Activated naive CD4-positive, alpha-beta T cell treated with anti-CD3 and anti-CD28 coated beads, Interleukin-2, amount 50 U/mL, for 16 hours (primary cell): ENCODE measurements at regions not wholly inside any gene's neighbourhood (a gene's known extent, or its start where the extent isn't known, plus 50 kb on each side); places are given as distances from the start of the nearest gene placed in this dataset.

Experiments
- DNase-seq: peaks from one replicate; pipeline ENCODE4 v3.0.0-alpha.2; 2020

DNA sequence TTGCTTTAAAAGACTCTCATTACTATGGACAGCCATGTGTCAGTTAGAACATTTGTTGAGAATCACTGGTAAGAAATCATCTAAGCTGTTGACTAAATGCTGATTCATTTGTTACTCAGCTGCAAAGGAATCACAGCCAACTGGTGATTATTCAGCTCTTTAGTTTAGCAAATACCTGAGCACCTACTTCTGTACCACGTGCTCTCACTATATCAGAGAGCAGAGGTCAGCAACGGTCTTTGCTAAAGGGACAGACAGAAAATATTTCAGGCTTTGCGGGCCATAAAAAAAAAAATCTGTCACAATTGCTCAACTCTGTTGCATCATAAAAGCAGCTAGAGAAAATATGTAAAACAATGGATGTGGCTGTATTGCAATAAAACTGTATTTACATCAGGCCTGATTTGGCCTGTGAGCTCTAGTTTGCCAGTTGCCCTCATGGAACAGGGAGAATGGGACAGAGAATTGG is 377.6 kb downstream of the DNAH5 start:
- DNase-seq, result no peak

DNA sequence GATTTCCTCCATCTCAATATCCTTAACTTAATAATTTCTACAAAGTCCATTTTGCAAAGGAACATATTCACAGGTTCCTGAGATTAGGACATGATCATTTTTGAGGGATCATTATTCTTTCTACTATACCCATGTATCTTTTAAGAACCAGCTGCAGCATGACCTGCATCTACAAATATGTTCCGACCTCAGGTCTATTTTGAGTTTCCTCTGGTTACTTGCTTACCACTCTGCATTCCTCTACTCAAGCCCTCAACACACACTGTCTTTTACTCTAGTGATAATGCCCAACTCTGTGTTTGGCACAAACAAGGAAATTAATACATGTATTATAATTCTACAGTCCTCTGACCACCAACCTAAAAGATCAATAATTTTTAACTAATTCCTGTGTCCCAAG is 386.1 kb downstream of the DNAH5 start:
- no peak for DNase-seq

DNA sequence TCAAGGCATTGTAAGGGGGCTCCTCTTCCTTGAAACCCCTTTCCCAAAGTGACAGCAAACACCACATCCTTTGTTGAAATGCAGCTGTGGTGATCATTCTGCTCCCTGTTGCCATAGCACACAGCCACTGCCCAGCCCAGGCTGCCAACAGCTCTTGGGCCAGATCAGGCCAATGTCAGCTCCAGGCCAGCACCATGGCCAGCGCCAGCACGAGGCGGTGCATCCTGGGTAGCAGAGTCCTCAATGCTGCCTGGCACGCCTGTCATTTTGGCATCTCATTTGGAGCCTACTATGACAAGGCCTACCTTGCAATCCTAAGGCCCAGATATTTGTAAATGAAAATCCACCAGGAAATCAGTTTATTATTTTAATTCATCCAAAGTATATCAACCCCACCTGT is 390.6 kb downstream of the DNAH5 start:
- DNase-seq, result no peak

DNA sequence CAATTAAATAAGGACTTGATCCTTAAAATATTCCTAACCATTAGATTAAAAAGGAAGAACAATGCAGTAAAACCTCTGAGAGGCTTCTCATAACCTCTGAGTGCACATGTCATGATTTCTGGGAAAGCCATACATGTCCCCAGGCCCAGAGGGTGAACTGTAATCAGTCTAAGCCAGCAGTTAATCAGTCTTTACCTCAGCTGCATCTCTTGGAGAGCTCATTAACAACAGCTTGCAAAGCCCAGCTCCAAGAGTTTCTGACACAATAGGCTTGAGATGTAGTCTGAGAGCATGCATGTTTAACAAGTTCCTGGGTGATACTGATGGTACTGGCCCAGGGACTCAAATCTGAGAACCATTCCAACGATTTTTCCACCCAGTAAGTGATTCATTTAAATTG is 392.1 kb downstream of the DNAH5 start:
- no peak for DNase-seq

DNA sequence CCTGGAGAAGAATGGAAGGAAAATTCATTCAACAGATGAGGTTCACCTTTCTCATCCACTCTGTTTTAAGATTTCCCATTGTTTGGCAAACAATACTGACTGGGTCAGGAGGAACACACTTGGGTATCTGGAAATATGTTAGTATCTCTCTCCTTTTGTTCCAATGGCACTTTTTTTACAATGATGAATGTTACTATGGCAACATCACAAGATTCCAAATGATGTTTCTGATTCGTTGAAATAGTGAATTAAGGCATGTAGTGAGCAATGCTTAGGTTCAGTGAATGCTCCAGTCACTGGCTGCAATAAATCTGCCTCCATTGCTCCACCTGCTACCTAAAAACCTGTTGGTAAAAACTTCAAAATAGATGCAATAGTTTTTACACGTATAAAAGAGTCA is 392.8 kb downstream of the DNAH5 start:
- DNase-seq, result no peak

DNA sequence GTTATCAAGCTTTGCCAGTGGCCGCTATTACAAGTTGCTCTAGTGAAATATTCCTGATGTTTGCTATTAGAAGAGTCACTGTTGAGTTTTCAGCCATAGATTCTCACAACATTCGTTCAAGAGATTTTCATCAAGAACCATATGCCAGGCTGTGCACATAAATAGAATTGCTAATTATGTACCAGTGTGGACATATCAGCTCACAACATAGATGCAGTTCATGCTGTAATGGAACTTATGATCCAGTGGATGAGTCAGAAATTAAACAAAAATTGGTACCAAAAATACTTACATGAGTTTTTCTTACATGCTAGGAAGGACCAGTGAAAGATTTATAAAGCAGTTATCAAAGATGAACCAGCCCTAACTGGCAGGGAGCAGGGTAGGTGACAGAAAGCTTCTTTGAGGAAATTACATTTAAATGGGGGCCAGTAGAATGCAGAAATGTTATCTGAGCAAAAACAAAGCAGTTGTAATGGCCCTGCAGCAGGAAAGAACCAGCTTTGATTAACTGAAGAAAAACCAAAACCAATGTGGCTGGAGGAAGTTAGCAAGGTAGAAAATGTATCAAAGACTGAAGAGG is 404.2 kb downstream of the DNAH5 start:
- DNase-seq, result no peak

DNA sequence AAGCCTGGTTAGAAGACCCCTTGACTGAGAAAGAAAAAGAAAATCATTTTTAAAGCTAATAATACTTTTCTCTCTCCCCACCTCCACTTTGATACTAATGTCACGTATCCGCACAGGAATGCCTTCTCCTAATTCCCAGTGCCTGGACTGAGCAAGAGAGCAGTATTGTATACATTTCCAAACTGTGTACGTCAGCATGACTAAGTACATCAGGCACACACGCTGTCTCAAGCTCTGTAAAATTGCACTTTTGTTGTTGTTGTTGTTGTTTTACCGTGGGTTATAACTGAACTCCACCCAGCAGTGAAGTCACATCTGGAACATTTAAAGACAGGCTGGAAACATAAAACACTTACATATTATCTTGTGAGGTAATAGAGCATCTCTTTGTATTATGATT is 407.6 kb downstream of the DNAH5 start:
- DNase-seq, result no peak

DNA sequence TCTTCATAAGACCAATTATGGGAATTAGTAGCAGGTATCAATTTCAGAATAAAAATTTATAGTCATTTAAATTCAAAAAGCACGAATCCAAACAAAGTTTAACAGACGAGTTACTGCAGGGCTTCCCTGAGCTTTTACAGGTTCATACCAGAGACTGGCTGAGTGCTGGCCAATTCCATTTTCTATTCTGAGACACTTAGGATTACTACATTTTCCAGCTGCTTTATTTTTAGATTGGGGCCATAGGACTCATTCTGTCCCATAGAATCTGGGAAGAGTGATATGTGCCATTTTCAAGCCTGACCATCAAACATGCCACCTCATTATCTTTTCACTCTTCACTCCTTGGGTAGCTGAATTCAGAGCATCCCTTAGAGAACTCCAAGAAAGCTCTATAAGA is 410.7 kb downstream of the DNAH5 start:
- no peak for DNase-seq

DNA sequence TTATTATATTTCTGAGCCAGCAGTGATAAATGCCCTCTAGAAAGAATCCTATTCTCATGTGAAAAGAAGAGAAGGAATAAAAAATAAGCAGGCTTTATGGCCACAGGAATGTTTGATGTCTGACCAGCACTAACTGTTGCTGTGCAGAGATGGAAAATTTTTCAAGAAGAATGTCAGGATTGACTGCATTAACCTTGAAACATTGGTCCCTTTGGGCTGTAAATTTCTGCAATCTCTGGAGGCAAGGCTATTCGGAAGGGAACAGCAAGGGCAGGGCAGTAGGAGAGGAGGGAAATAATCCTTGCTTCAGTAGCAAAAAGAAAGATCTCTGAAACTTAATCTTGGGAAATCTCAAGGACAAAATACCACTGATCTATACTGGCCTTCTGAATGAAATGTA is 415.2 kb downstream of the DNAH5 start:
- no peak for DNase-seq

DNA sequence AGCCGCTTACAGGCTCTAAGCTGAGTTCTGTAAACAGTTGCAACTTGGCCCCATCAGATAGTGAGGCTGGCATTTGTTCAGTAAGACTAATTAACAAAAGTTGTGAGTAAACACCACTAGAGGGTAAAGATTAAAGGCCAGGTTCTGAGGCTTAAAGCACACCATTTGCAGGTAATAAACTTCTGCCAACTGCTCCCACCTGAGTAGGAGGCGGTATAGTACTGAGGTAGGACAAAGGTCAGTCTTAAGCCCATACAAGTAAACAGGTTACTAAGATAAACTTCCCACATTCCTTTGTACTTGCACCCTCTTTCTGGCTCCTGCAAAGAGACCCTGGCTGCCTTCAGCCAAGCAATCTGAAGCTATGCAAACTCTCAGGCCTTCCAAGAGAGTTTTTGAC is 419.6 kb downstream of the DNAH5 start:
- no peak for DNase-seq

DNA sequence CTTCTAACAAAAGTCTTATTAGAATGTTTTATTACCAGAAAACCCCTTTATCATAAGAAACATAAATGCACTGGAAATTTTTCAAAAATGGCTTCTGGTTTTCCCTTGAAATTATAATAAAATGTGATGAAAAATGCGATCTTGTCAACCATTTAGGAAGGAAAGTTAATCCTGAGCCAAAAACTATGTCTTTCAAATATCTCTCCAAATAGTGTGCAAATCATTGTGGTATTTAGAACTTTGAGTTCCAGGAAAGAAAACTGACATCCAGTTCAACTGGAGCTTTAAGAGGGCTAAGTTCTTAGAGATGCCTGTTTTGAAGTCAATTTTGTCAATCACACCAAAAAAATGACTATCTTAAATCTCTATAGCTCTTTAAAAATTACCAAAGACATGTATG is 425.4 kb downstream of the DNAH5 start:
- no peak for DNase-seq

DNA sequence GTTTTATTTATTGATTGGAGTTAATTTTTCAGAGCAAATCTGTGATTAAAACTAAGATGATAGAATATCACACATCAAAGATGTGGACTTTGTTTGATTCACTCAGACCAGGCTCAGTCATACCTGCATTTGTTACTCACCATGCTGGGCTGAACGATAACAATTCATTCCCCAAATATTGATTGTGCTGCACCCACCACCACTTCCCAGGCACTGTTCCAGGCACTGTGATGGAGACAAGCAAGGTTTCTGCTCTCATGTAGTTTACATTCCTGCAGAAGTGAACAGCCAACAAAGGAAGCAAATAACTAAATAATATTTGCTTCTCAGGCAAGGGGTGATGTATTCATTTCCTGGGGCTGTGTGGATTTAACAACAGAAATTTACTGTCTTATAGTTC is 428.3 kb downstream of the DNAH5 start:
- DNase-seq, result no peak

DNA sequence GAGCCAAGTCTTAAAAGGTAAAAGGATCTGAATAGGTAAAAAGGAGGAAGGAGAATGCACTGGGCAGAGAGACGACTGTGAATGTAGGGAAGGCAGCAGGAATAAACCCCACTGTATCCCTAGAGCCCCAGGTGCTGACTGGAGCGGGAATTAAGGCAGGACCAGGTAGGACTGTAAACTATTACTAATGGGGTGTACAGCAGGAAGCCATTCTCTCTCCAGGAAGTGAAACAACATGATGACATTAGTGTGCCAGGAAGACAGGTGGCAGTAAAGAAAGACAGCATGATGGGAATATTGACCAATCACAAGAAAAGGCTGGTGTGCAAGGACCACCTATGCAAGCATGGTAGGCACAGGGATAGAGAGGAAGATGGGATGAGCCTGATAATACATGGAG is 433.0 kb downstream of the DNAH5 start:
- no peak for DNase-seq

DNA sequence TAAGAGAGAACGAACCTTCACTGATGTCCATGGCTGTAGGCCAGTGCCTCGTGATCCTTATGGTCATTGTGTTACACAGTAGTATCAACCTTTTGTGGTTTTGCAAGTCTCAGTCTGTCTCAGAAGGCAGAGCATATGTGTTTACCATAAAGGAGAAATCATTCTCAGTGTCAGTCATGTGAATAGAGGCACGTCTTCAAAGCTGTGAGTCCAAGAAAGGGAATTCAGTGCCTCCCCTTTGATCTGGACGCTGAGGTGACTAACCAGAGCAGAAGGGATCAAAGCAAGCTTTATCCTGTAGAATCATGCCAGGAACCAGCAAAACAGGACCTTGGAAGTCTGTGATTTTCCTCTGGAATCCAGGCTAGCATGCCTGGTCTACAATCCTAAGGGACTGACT is 433.9 kb downstream of the DNAH5 start:
- no peak for DNase-seq

DNA sequence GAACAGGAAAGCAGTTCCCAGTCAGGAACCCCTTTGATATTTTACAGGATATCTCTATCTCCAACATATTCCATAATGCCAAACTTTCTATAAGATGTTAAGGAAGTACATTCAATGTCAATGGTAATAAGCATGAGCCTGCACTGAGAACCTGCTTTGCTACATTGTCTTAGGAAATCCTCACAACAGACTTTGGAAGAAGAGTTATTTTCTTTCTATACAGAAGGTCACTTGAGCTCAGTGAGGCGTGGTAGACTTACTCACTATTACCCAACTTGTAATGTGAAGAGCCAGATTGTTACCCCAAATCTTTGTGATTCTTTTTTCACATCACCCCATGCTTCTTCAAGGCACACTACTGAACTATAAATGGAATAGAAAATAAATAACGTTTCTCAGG is 435.9 kb downstream of the DNAH5 start:
- no peak for DNase-seq

DNA sequence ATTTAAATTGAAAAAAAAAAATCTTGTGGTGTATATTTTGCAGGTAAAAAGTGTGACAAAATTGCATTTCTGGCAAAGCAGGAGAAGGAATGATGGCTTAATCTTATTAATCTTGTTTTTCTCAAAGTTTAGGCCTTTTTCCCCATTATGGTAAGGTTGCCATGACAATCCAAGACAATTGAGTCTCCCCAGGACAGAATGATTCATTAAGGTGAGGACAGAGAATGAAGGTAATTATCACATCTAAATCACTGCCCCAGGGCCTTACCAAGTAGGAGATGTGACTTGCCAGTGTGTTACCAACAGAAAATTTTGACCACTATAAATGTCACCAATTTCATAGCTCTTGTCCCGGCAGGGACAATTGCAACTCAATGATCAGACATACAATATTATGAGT is 439.2 kb downstream of the DNAH5 start:
- no peak for DNase-seq

DNA sequence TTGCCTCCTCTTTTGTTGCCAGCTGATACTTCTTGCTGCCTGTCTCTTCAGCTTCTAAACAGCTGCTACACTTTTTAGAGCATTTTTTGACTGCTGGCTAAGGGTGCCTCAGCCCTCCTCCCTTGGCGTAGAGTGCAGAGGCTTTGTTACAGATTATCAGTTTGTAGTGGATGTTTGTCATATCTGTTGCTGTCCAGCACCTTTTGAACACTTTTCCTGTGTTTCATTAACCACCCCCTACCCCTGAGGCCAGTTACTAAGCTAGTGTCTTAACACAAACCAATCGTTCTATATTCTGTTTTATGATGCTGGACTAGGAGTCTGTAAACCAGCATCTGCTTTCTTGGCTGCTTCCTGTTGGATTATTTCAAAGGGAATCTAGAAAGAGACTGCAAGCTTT is 441.5 kb downstream of the DNAH5 start:
- DNase-seq, result no peak

DNA sequence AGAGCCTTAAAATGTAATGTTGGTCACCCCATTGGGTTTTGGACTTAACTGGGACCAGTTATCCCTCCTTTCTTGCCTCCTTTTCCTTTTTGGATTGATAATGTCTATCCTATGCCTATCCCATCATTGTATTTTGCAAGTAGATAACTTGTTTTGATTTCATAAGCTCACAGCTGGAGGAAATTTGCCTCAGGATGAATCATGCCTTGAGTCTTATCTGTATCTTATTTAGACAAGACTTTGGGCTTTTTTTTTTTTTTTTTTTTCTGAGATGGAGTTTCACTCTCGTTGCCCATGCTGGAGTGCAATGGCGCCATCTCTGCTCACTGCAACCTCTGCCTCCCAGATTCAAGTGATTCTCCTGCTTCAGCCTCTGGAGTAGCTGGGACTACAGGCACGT is 443.3 kb downstream of the DNAH5 start:
- no peak for DNase-seq

DNA sequence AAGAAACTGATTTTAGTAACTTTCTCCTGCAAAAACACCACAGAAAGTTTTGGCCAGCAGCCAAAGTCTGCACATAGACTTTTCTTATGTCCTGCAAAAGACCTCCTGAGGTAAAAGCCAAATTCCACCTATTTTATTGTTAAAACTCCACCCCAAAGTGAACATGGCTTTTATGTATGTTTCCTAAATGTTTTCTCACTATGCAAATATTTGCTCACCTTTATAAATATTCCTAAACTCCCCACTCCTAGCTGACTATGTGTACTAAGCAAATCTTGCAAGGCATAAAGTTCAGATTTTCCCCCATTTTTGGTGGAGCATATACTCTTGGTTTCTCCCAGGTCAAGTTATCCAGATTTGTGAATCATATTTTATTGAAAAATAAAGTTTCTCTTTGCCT is 446.2 kb downstream of the DNAH5 start:
- DNase-seq, result no peak

DNA sequence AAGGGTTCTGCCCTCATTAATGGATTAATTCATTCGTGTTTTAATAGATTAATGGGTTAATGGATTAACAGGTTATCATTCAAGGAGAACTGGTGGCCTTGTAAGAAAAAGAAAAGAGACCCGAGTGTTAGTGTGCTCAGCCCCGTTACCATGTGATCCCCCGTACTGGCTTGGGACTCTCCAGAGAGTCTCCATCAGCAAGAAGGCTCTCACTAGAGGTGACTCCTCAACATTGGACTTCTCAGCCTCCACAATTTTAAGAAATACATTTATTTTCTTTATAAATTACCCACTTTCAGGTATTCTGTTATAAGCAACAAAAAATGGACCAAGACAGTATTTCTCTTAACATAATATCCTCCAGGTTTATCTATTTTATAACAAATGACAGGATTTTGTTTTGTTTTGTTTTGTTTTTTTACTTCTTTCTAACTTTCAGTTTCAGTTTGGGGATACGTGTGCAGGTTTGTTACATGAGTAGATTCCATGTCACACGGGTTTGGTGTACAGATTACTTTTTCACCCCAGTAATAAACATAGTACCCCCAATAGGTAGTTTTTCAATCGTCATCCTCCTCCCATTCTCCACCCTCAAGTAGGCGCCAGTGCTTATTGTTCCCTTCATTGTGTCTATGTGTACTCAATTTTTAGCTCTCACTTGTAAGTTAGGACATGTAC is 456.1 kb downstream of the DNAH5 start:
- no peak for DNase-seq

DNA sequence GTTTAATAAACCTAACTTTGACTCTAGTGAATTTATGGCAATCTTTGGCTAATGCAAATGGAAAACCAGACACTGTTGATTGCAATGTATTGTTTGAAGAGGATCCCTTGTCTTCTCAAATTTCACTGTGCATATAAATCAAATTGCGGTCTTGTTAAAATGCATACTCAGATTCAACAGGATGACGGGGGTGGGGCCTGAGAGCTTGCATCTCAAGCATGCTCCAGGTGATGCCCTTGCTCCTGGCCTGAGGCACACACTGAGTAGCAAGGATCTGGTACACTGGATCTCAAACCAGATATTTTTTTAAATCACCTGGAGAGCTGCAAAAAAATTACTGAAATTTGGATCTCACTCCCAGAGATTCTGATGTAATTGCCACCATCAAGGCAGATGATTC is 463.7 kb downstream of the DNAH5 start:
- DNase-seq, result no peak

DNA sequence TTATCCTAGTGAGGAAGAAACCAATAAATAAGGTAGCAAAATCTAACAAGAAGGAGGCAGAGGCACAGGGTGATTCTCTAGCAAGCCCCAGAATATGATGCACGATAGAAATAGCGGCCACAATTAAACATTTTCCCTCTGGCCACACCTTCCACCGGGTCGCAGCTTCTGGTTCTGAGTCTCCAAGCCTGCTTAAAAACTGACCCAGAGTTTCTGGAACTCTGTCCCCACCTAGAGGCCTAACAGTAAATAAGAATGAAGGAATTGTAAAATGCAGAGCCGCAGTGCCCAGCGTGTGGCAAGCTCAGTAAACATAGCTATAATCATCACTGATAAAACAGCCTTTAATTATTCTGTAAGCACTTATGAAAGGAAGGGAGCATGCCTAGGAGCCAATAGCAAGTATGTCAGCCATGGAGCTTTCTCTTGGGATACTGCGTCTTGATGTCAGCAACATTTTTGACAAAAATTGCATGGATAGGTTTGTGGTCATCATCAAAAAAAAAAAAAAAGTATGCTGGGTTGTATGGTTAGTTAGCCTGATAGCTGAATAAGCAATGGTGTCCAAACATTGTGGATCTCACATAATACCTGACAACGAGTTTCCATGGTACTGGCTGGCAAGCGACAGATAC is 465.5 kb downstream of the DNAH5 start:
- DNase-seq, result no peak

DNA sequence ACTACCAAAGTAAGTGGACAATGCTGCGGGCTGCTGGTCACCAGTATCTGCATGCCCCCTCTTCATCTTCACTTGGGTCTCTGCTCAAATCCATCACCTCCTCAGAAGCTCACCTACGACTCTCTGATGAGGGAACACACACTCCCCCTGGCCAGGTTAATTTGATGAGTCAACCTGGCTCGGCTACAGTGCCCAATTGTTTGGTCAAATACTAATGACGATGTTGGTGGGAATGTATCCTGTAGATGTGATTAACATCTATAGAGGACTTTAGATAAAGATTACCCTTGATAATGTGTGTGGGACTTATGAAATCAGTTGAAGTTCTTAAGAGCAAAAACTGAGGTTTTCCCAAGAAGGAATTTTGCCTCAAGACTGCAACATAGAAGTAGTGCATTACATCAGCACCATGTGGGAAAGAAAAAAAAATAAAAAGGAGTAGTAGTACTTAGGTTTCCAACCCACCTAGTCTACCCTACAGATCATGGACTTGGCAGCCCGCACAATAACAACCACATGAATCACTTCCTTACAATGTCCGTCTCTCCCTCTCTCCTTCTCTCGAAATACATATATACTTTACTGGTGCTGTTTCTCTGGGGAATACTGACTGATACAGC is 467.3 kb downstream of the DNAH5 start:
- no peak for DNase-seq

DNA sequence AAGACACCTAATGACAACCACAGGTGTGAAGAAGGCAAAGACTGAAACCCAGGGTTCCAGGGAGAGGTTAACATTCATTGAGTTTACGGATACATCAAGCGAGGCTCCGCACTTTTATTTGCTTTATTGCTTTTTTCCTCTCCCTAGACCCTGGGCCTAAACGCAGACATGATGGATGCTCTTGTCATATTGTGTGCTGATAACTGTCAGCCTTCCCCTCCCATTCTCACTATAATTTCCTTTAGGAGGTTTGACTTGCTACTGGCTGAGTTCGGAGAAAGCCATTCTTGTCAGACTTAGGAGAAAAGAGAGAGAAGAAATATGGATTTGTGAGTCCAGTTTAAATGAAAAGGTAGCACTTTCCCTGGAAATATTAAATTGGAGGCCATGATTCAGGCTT is 471.6 kb downstream of the DNAH5 start:
- no peak for DNase-seq
